A549 (cell line): ENCODE measurements at regions not wholly inside any gene's neighbourhood (a gene's known extent, or its start where the extent isn't known, plus 50 kb on each side); places are given as distances from the start of the nearest gene placed in this dataset.
A peak's percentile ranks its signal among the peaks of the same experiment; 100 is the strongest.
"Not testable (repeated sequence)": the region's sequence is repeated elsewhere in the genome, so short reads cannot be mapped to it uniquely, and the experiment has no call there.

Experiments used
- ATAC-seq, 2 experiments: fragments of 200-7000 bp in 1 of 2; fragments of >200 bp in 1 of 2; cut with Nextera tagmentation in 1 of 2; cut with Tn5 transposase in 1 of 2; 3 replicates each; pipeline versions ENCODE4 v1.8.0 to v1.9.1; 2018 to 2020; ENCODE audit warnings: mild to moderate bottlenecking in 1 of 2, moderate library complexity in 1 of 2
- CTCF ChIA-PET: fragments of 300-600 bp; sonication (Branson Sonifier 250); formaldehyde crosslinking; extraction: SDS; loops from one replicate; lab custom pipeline; 2021; ENCODE audit warnings: antibody characterized with exemption, inconsistent platforms; lab: Yijun Ruan, JAX
- POLR2A ChIA-PET: fragments of 350-600 bp; formaldehyde crosslinking; extraction: SDS; loops from one replicate; lab custom pipeline; 2021; ENCODE audit warnings: antibody characterized with exemption, inconsistent platforms; lab: Yijun Ruan, JAX
- DNase-seq, 2 experiments: peaks; one replicate each; pipeline versions ENCODE4 v3.0.0 to v3.0.0-alpha.2; 2011 to 2016; ENCODE audit warnings: low read depth in 1 of 2, low spot score in 1 of 2
- FAIRE-seq: peaks from 2 replicates; lab custom pipeline; 2011; peaks lifted over from hg19 to GRCh38; lab: Jason Lieb, UNC
- H3K27ac ChIP-seq, 2 experiments: fragments of >200 bp; sonication (Bioruptor Twin); formaldehyde crosslinking; 3 replicates each; pipeline ENCODE4 v1.5.1; 2016 to 2017
- H3K4me1 ChIP-seq: fragments of >200 bp; sonication (Bioruptor Twin); formaldehyde crosslinking; 3 replicates; pipeline ENCODE4 v1.6.1; 2016
- H3K4me2 ChIP-seq: fragments of >200 bp; sonication (Bioruptor Twin); formaldehyde crosslinking; 3 replicates; pipeline ENCODE4 v1.6.1; 2016
- H3K4me3 ChIP-seq: fragments of >200 bp; sonication (Bioruptor Twin); formaldehyde crosslinking; 3 replicates; pipeline ENCODE4 v1.5.1; 2016
- H3K9me3 ChIP-seq: fragments of >200 bp; sonication (Bioruptor Twin); formaldehyde crosslinking; 3 replicates; pipeline ENCODE4 v1.6.1; 2016
- CBX8 ChIP-seq: fragments of 200-600 bp; sonication (generic); IDR thresholded peaks from 2 replicates; pipeline ENCODE4 v1.6.1; 2016
- EHMT2 ChIP-seq: fragments of 200-600 bp; sonication (generic); IDR thresholded peaks from 2 replicates; pipeline ENCODE4 v1.6.1; 2016; ENCODE audit warnings: antibody characterized with exemption, low read depth, mild to moderate bottlenecking, moderate library complexity
- FOXS1 ChIP-seq: fragments of 250-450 bp; sonication (Bioruptor Pico); IDR thresholded peaks from 2 replicates; pipeline ENCODE4 v1.5.0; 2020; ENCODE audit warnings: mild to moderate bottlenecking, moderate library complexity
- HEYL ChIP-seq: fragments of 250-450 bp; sonication (Bioruptor Pico); IDR thresholded peaks from 2 replicates; pipeline ENCODE4 v1.8.0; 2021; ENCODE audit warnings: mild to moderate bottlenecking, moderate library complexity
- HMGXB4 ChIP-seq: fragments of 250-450 bp; sonication (Bioruptor Pico); IDR thresholded peaks from 2 replicates; pipeline ENCODE4 v1.5.0; 2021; ENCODE audit warnings: mild to moderate bottlenecking, moderate library complexity, borderline replicate concordance
- HOXB13 ChIP-seq: fragments of 250-450 bp; sonication (Bioruptor Pico); IDR thresholded peaks from 2 replicates; pipeline ENCODE4 v1.5.0; 2020; ENCODE audit warnings: low read depth, mild to moderate bottlenecking, moderate library complexity
- HOXB5 ChIP-seq: fragments of 250-450 bp; sonication (Bioruptor Pico); IDR thresholded peaks from 2 replicates; pipeline ENCODE4 v1.5.0; 2020; ENCODE audit warnings: mild to moderate bottlenecking, moderate library complexity
- KDM5A ChIP-seq: fragments of 200-600 bp; sonication (generic); IDR thresholded peaks from 2 replicates; pipeline ENCODE4 v1.6.1; 2016; ENCODE audit warnings: antibody characterized with exemption, mild to moderate bottlenecking
- MAFK ChIP-seq: fragments of 450-650 bp; IDR thresholded peaks from 2 replicates; pipeline ENCODE4 v1.6.1; 2014; ENCODE audit not compliant: partially characterized antibody
- NPAS2 ChIP-seq: fragments of 250-450 bp; sonication (Bioruptor Pico); IDR thresholded peaks from 2 replicates; pipeline ENCODE4 v1.8.0; 2022; ENCODE audit warnings: mild to moderate bottlenecking, moderate library complexity, borderline replicate concordance
- NR3C1 ChIP-seq: fragments of >200 bp; sonication (Bioruptor Twin); formaldehyde crosslinking; IDR thresholded peaks from 3 replicates; pipeline ENCODE4 v1.6.1; 2017
- POLR2A ChIP-seq: IDR thresholded peaks from 2 replicates; pipeline ENCODE4 v1.6.1; 2012; ENCODE audit warnings: mild to moderate bottlenecking, low read length
- RFX5 ChIP-seq: fragments of 450-650 bp; IDR thresholded peaks from 2 replicates; pipeline ENCODE4 v1.7.1; 2014; ENCODE audit warnings: antibody characterized with exemption, mild to moderate bottlenecking, moderate library complexity
- RNF2 ChIP-seq: fragments of 200-600 bp; sonication (generic); IDR thresholded peaks from 2 replicates; pipeline ENCODE4 v1.6.1; 2016; ENCODE audit warnings: low read depth, mild to moderate bottlenecking, antibody characterized with exemption, moderate library complexity, borderline replicate concordance
- TP53 ChIP-seq: fragments of 250-450 bp; sonication (Bioruptor Pico); IDR thresholded peaks from 2 replicates; pipeline ENCODE4 v1.5.0; 2021; ENCODE audit warnings: mild to moderate bottlenecking, moderate library complexity
- USF2 ChIP-seq: fragments of 450-650 bp; IDR thresholded peaks from 2 replicates; pipeline ENCODE4 v1.6.1; 2014; ENCODE audit warnings: antibody characterized with exemption
- whole genome bisulfite sequencing: methylation state at CpG from one replicate; pipeline ENCODE4 v1.1.6; 2017; ENCODE audit errors: missing lambda C conversion rate; 5-methylcytosine and 5-hydroxymethylcytosine counted together
- TF ChIP-seq, protein P1 (sequence below): fragments of >200 bp; sonication (Bioruptor Twin); formaldehyde crosslinking; IDR thresholded peaks from 3 replicates; pipeline ENCODE4 v1.6.1; 2016

DNA sequence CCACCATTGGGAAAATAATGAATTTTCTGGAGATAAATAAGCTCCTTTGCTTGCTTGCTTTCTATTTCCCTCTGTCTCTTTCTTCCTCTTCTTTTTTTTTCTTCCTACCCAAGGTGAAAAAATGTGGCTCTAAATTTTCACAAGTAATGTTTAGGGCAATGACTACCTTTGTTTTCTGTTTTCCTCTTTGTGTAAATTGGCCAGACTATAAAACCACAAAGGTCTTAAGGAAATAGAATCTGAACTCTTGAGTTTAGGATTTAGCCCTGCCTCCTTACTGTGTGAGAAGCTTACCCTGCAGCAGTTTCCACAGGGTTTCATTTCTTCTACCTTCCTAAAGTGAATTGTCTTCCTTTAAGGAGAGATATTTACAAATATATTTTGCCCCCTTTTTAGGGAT lies 330.4 kb downstream of the ARL4A start:
- CTCF ChIA-PET, result interaction anchor here (1.3 to 2.1 kb wide), 2 partner anchors 11 to 332 kb away, joined by 3 to 9 read pairs; no protein-coding TSS in a partner anchor
- POLR2A ChIA-PET, result interaction anchor here (0.9 to 2.2 kb wide), 5 partner anchors 10 to 331 kb away, joined by 3 to 18 read pairs (median 7); partner anchors contain the start of gene ARL4A
- TF ChIP-seq HOXB5 (0 out of 2 replicates have a peak, but pooled peaks have one; percentile 7), CBX8 (no peak)
- Histone ChIP-seq H3K4me2 (peak overlapping the region; percentile 88), H3K9me3 (no peaks in the 10 kb centered on the region), H3K4me1 (peaks cover 26% of the 10 kb centered on the region), H3K4me3 (peak overlapping the region; percentile 24), H3K27ac (peak overlapping the region; percentile 84 to 90)
- FAIRE-seq, result peak; percentile 90
- peak; percentile 74 to 75; a peak in 4 of 6 replicates for ATAC-seq
- DNase-seq, result peak in 1 of 2 experiments; percentile 54

GRCh38 chr7:13021566-13022300 lies 334.3 kb downstream of the ARL4A start:
- no peak overlapping the region for H3K4me2 ChIP-seq
- ChIA-PET CTCF (interaction anchor here (1.0 to 1.2 kb wide), 3 partner anchors 10 to 336 kb away, joined by 3 to 6 read pairs (median 3); no protein-coding TSS in a partner anchor), POLR2A (no interaction called here)
- no peak for ATAC-seq
- H3K4me3 ChIP-seq, result no peak overlapping the region
- no peaks in the 10 kb centered on the region for H3K9me3 ChIP-seq
- no peak for DNase-seq
- no peak overlapping the region for H3K27ac ChIP-seq
- peaks cover 16% of the 10 kb centered on the region for H3K4me1 ChIP-seq
- no peak for TF ChIP-seq RNF2
- TF ChIP-seq, protein P1, sequence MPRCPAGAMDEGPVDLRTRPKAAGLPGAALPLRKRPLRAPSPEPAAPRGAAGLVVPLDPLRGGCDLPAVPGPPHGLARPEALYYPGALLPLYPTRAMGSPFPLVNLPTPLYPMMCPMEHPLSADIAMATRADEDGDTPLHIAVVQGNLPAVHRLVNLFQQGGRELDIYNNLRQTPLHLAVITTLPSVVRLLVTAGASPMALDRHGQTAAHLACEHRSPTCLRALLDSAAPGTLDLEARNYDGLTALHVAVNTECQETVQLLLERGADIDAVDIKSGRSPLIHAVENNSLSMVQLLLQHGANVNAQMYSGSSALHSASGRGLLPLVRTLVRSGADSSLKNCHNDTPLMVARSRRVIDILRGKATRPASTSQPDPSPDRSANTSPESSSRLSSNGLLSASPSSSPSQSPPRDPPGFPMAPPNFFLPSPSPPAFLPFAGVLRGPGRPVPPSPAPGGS, result no peak
- TF ChIP-seq POLR2A, result no peak
- TF ChIP-seq NPAS2 (CRISPR knock-in tag), result no peak
- TF ChIP-seq TP53 (CRISPR knock-in tag), result no peak
- no peak for TF ChIP-seq NR3C1
- TF ChIP-seq RFX5, result no peak
- TF ChIP-seq EHMT2, result no peak
- no peak for TF ChIP-seq CBX8
- 90% methylated on average over 6 of the region's 6 CpGs for WGBS
- no peak for FAIRE-seq

- 83% methylated on average over 1 of the region's 1 CpG for WGBS
- CTCF ChIA-PET, result no interaction called here
These were observed 336.8 kb downstream of the ARL4A start for GRCh38 chr7:13024121-13024674.

DNA sequence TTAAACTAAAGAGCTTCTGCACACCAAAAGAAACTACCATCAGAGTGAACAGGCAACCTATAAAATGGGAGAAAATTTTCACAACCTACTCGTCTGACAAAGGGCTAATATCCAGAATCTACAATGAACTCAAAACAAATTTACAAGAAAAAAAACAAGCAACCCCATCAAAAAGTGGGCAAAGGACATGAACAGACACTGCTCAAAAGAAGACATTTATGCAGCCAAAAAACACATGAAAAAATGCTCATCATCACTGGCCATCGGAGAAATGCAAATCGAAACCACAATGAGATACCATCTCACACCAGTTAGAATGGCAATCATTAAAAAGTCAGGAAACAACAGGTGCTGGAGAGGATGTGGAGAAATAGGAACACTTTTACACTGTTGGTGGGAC lies 337.6 kb downstream of the ARL4A start:
- POLR2A ChIA-PET, H3K4me3 ChIP-seq, H3K4me1 ChIP-seq, FAIRE-seq, H3K9me3 ChIP-seq, ATAC-seq, H3K4me2 ChIP-seq, CTCF ChIA-PET, H3K27ac ChIP-seq, DNase-seq: not testable (repeated sequence)
- 80% methylated on average over 3 of the region's 3 CpGs for WGBS

More at GRCh38 chr7:13024121-13024674, 336.8 kb downstream of the ARL4A start:
- TF ChIP-seq HOXB13 (CRISPR knock-in tag) (no peak), HMGXB4 (no peak), KDM5A (no peak), POLR2A (no peak), NR3C1 (no peak), FOXS1 (CRISPR knock-in tag) (no peak), EHMT2 (no peak), USF2 (no peak), HEYL (no peak), MAFK (no peak)
- DNase-seq (no peak), ATAC-seq (no peak), FAIRE-seq (no peak)
- H3K4me2 ChIP-seq, result no peak overlapping the region
- no peak overlapping the region for H3K27ac ChIP-seq
- POLR2A ChIA-PET, result interaction anchor here (1.2 kb wide), 1 partner anchor 337 kb away, joined by 3 read pairs; the partner anchor contains the start of gene ARL4A
- H3K4me3 ChIP-seq, result no peak overlapping the region
- no peaks in the 10 kb centered on the region for H3K9me3 ChIP-seq
- H3K4me1 ChIP-seq, result peaks cover under 1% of the 10 kb centered on the region; the same call in 2 of the 3 replicates
